HCT116 (cell line): ENCODE measurements at regions not wholly inside any gene's neighbourhood (a gene's known extent, or its start where the extent isn't known, plus 50 kb on each side); places are given as distances from the start of the nearest gene placed in this dataset.

ENCODE experiments used
- ATAC-seq: fragments of 200-7000 bp; cut with Tn5 transposase; 2 replicates; pipeline ENCODE4 v1.9.1; 2020; ENCODE audit warnings: mild to moderate bottlenecking, moderate library complexity
- BruUV-seq: library from RNA; stranded (reverse); fragments of 400-500 nt; replicated peaks from 2 replicates; lab custom pipeline; 2021; lab: Mats Ljungman, UMichigan
- CTCF ChIA-PET: fragments of 300-600 bp; sonication (Branson Sonifier 250); formaldehyde crosslinking; loops from one replicate; lab custom pipeline; 2021; ENCODE audit warnings: antibody characterized with exemption; lab: Charles Lee
- POLR2A ChIA-PET: fragments of 300-600, 350-600 bp; sonication (Branson Sonifier 250); formaldehyde crosslinking; loops from one replicate; lab custom pipeline; 2021; ENCODE audit warnings: antibody characterized with exemption; lab: Charles Lee
- RAD21 ChIA-PET, 2 experiments: fragments of 300-600 bp; sonication (Branson Sonifier 250); formaldehyde crosslinking; loops; one replicate each; lab custom pipeline; 2023; ENCODE audit warnings: low total read pairs in 2 of 2; ENCODE audit not compliant: uncharacterized antibody in 2 of 2, unreplicated experiment in 2 of 2, low non-redundant PET in 1 of 2; lab: Charles Lee
- DNase-seq: peaks from one replicate; pipeline ENCODE4 v3.0.0-alpha.2; 2010; ENCODE audit warnings: low read depth, low spot score
- H2AFZ ChIP-seq: fragments of 200-600 bp; shearing (Covaris generic), sonication (generic); 2 replicates; pipeline ENCODE4 v1.6.1; 2017; ENCODE audit warnings: low read depth, mixed run types, mixed read lengths, antibody characterized with exemption, low read length; ENCODE audit not compliant: poor library complexity, severe bottlenecking
- H3K27ac ChIP-seq: 2 replicates; pipeline ENCODE4 v1.5.1; 2012; ENCODE audit warnings: low read depth, low read length
- H3K27me3 ChIP-seq: fragments of 200-600 bp; sonication (generic); 2 replicates; pipeline ENCODE4 v1.6.1; 2016; ENCODE audit warnings: mixed run types, low read length, mixed read lengths; ENCODE audit not compliant: insufficient read depth
- H3K36me3 ChIP-seq, 2 experiments: fragments of 200-500 bp in 1 of 2; fragments of 200-600 bp in 1 of 2; sonication (Bioruptor generic) in 1 of 2; sonication (generic) in 1 of 2; 2 replicates each; pipeline versions ENCODE4 v1.5.1 to v1.6.1; 2014 to 2016; ENCODE audit warnings: low read length in 2 of 2, inconsistent platforms in 1 of 2, mixed read lengths in 1 of 2, mixed run types in 1 of 2; ENCODE audit not compliant: insufficient read depth in 2 of 2, control insufficient read depth in 1 of 2
- H3K4me1 ChIP-seq, 2 experiments: fragments of 200-600 bp in 1 of 2; sonication (generic) in 1 of 2; 2 replicates each; pipeline versions ENCODE4 v1.5.1 to v1.6.1; 2012 to 2017; ENCODE audit warnings: low read length in 2 of 2, inconsistent platforms in 1 of 2, mild to moderate bottlenecking in 1 of 2, mixed read lengths in 1 of 2, mixed run types in 1 of 2, moderate library complexity in 1 of 2; ENCODE audit not compliant: insufficient read depth in 2 of 2, control insufficient read depth in 1 of 2
- H3K4me2 ChIP-seq: fragments of 200-600 bp; sonication (generic); 2 replicates; pipeline ENCODE4 v1.6.1; 2017; ENCODE audit warnings: mixed run types, low read length, mixed read lengths
- H3K4me3 ChIP-seq, 2 experiments: fragments of 200-600 bp in 1 of 2; sonication (generic) in 1 of 2; replicated peaks in 1 of 2; 2 replicates each; pipeline ENCODE4 v1.5.1; 2011 to 2016; ENCODE audit warnings: low read length in 2 of 2, control low read depth in 1 of 2, low read depth in 1 of 2, mild to moderate bottlenecking in 1 of 2, mixed read lengths in 1 of 2, mixed run types in 1 of 2
- H3K79me2 ChIP-seq: fragments of 200-600 bp; sonication (generic); 2 replicates; pipeline ENCODE4 v1.6.1; 2017; ENCODE audit warnings: mild to moderate bottlenecking, mixed run types, low read length, moderate library complexity, mixed read lengths; ENCODE audit not compliant: insufficient read depth
- H3K9ac ChIP-seq: fragments of 200-600 bp; sonication (generic); 2 replicates; pipeline ENCODE4 v1.6.1; 2016; ENCODE audit warnings: low read length, mixed read lengths
- H3K9me2 ChIP-seq: fragments of 200-600 bp; sonication (generic), shearing (Covaris generic); 2 replicates; pipeline ENCODE4 v1.6.1; 2017; ENCODE audit warnings: mixed run types, mild to moderate bottlenecking, moderate library complexity; ENCODE audit not compliant: insufficient read depth
- H3K9me3 ChIP-seq, 2 experiments: fragments of 200-500 bp in 1 of 2; fragments of 200-600 bp in 1 of 2; sonication (Bioruptor generic) in 1 of 2; sonication (generic) in 1 of 2; 2 replicates each; pipeline ENCODE4 v1.6.1; 2014 to 2017; ENCODE audit warnings: low read length in 2 of 2, mixed read lengths in 2 of 2, inconsistent platforms in 1 of 2, low read depth in 1 of 2, mild to moderate bottlenecking in 1 of 2, mixed run types in 1 of 2, moderate library complexity in 1 of 2; ENCODE audit not compliant: control insufficient read depth in 1 of 2, insufficient read depth in 1 of 2
- H4K20me1 ChIP-seq: fragments of 200-600 bp; sonication (generic), shearing (Covaris generic); 2 replicates; pipeline ENCODE4 v1.6.1; 2017; ENCODE audit warnings: mixed run types, mild to moderate bottlenecking, moderate library complexity; ENCODE audit not compliant: insufficient read depth
- ATF3 ChIP-seq: IDR thresholded peaks from 2 replicates; pipeline ENCODE4 v1.6.1; 2012
- CBX3 ChIP-seq: IDR thresholded peaks from 2 replicates; pipeline ENCODE4 v1.6.1; 2012; ENCODE audit warnings: low read depth
- CEBPB ChIP-seq: IDR thresholded peaks from 2 replicates; pipeline ENCODE4 v1.6.1; 2012; ENCODE audit warnings: low read depth
- CTCF ChIP-seq, 3 experiments: fragments of 200-600 bp in 1 of 3; sonication (generic) in 1 of 3; IDR thresholded peaks in 2 of 3; conservative IDR thresholded peaks in 1 of 3; 2 replicates each; pipeline ENCODE4 v1.5.1; 2012 to 2017; ENCODE audit warnings: low read depth in 2 of 3, low read length in 2 of 3, antibody characterized with exemption in 1 of 3, borderline replicate concordance in 1 of 3, control low read depth in 1 of 3, mild to moderate bottlenecking in 1 of 3, mixed read lengths in 1 of 3, mixed run types in 1 of 3, moderate library complexity in 1 of 3; ENCODE audit not compliant: insufficient read depth in 1 of 3
- EGR1 ChIP-seq: IDR thresholded peaks from 2 replicates; pipeline ENCODE4 v1.6.1; 2012; ENCODE audit warnings: low read depth
- ELF1 ChIP-seq: IDR thresholded peaks from 2 replicates; pipeline ENCODE4 v1.6.1; 2012; ENCODE audit warnings: low read depth, borderline replicate concordance
- EZH2 ChIP-seq: fragments of 200-600 bp; sonication (generic); IDR thresholded peaks from 2 replicates; pipeline ENCODE4 v1.6.1; 2017; ENCODE audit warnings: antibody characterized with exemption, mixed run types
- EZH2phosphoT487 ChIP-seq: fragments of 200-600 bp; IDR thresholded peaks from 2 replicates; pipeline ENCODE4 v1.6.1; 2018; ENCODE audit warnings: antibody characterized with exemption, borderline replicate concordance
- FOSL1 ChIP-seq: IDR thresholded peaks from 2 replicates; pipeline ENCODE4 v1.6.1; 2012; ENCODE audit warnings: low read depth
- JUND ChIP-seq: IDR thresholded peaks from 2 replicates; pipeline ENCODE4 v1.6.1; 2012
- POLR2A ChIP-seq: IDR thresholded peaks from 2 replicates; pipeline ENCODE4 v1.7.0; 2011; ENCODE audit warnings: borderline replicate concordance; ENCODE audit not compliant: insufficient read depth, insufficient read length; ENCODE audit errors: extremely low read depth
- RAD21 ChIP-seq: IDR thresholded peaks from 2 replicates; pipeline ENCODE4 v1.6.1; 2012; ENCODE audit warnings: low read depth, mild to moderate bottlenecking
- SIN3A ChIP-seq: IDR thresholded peaks from 2 replicates; pipeline ENCODE4 v1.6.1; 2012; ENCODE audit warnings: low read depth
- SP1 ChIP-seq: IDR thresholded peaks from 2 replicates; pipeline ENCODE4 v1.6.1; 2012; ENCODE audit warnings: low read depth
- TCF7L2 ChIP-seq: IDR thresholded peaks from 2 replicates; pipeline ENCODE4 v1.7.0; 2011; ENCODE audit warnings: borderline replicate concordance, inconsistent platforms; ENCODE audit not compliant: insufficient read depth, insufficient read length; ENCODE audit errors: extremely low read depth
- ZFX ChIP-seq: fragments of 450-650 bp; IDR thresholded peaks from 2 replicates; pipeline ENCODE4 v1.6.1; 2017
- ZNF274 ChIP-seq: fragments of 200-500 bp; sonication (Bioruptor generic); IDR thresholded peaks from 2 replicates; pipeline ENCODE4 v1.6.1; 2014; ENCODE audit warnings: mild to moderate bottlenecking, low read depth, low read length, inconsistent platforms
- intact Hi-C: fragments of 100-400 bp; cut with micrococcal nuclease; formaldehyde crosslinking; loops from 2 replicates; pipeline ENCODE4 v1.10.0; 2022
- TF ChIP-seq, protein P1 (sequence below): IDR thresholded peaks from 2 replicates; pipeline ENCODE4 v1.6.1; 2012
- TF ChIP-seq, protein P2 (sequence below): IDR thresholded peaks from 2 replicates; pipeline ENCODE4 v1.6.1; 2012; ENCODE audit warnings: low read depth

- H3K9me2 ChIP-seq: no peaks in the 10 kb centered on the region
- ATAC-seq: no peak
- H3K9me3 ChIP-seq: no peaks in the 10 kb centered on the region
- intact Hi-C loops: loop anchor here (2.0 kb wide), 1 partner anchor 695 kb away; no protein-coding TSS in a partner anchor
- CTCF ChIA-PET: no interaction called here
- DNase-seq: no peak
- no peak overlapping the region for H3K27ac ChIP-seq
- no peaks in the 10 kb centered on the region for H3K36me3 ChIP-seq
- H3K4me3 ChIP-seq: no peak overlapping the region
- no peaks in the 10 kb centered on the region for H3K27me3 ChIP-seq
- no peaks in the 10 kb centered on the region for H3K4me1 ChIP-seq
- POLR2A ChIA-PET: no interaction called here
- H3K4me2 ChIP-seq: no peak overlapping the region
- H3K79me2 ChIP-seq: no peaks in the 10 kb centered on the region
- H4K20me1 ChIP-seq: no peaks in the 10 kb centered on the region
- no peak overlapping the region for H3K9ac ChIP-seq
- no TSS peak for BruUV-seq
- no peak for TF ChIP-seq TCF7L2
- TF ChIP-seq CBX3: no peak
- TF ChIP-seq CTCF (IDR thresholded peaks at IDR 0.05 in 2 of 3, conservative IDR thresholded peaks at IDR 0.05 in 1 of 3; ENCODE audit: borderline replicate concordance in 1 of 3, insufficient read depth in 1 of 3, low read depth in 2 of 3, low read length in 2 of 3): no peak
- TF ChIP-seq JUND: no peak
- TF ChIP-seq SP1: no peak
- no peak for TF ChIP-seq EGR1
- no peak for TF ChIP-seq SIN3A
- no peak for TF ChIP-seq ELF1
- no peak for TF ChIP-seq FOSL1
- TF ChIP-seq, protein P1, sequence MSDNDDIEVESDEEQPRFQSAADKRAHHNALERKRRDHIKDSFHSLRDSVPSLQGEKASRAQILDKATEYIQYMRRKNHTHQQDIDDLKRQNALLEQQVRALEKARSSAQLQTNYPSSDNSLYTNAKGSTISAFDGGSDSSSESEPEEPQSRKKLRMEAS: no peak
- no peak for TF ChIP-seq CEBPB
- no peak for TF ChIP-seq EZH2
- no peak for TF ChIP-seq ZFX
- no peak for TF ChIP-seq EZH2phosphoT487
- TF ChIP-seq, protein P2, sequence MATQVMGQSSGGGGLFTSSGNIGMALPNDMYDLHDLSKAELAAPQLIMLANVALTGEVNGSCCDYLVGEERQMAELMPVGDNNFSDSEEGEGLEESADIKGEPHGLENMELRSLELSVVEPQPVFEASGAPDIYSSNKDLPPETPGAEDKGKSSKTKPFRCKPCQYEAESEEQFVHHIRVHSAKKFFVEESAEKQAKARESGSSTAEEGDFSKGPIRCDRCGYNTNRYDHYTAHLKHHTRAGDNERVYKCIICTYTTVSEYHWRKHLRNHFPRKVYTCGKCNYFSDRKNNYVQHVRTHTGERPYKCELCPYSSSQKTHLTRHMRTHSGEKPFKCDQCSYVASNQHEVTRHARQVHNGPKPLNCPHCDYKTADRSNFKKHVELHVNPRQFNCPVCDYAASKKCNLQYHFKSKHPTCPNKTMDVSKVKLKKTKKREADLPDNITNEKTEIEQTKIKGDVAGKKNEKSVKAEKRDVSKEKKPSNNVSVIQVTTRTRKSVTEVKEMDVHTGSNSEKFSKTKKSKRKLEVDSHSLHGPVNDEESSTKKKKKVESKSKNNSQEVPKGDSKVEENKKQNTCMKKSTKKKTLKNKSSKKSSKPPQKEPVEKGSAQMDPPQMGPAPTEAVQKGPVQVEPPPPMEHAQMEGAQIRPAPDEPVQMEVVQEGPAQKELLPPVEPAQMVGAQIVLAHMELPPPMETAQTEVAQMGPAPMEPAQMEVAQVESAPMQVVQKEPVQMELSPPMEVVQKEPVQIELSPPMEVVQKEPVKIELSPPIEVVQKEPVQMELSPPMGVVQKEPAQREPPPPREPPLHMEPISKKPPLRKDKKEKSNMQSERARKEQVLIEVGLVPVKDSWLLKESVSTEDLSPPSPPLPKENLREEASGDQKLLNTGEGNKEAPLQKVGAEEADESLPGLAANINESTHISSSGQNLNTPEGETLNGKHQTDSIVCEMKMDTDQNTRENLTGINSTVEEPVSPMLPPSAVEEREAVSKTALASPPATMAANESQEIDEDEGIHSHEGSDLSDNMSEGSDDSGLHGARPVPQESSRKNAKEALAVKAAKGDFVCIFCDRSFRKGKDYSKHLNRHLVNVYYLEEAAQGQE: no peak
- TF ChIP-seq ATF3: no peak
- TF ChIP-seq POLR2A: no peak
- TF ChIP-seq ZNF274: no peak
- TF ChIP-seq RAD21: no peak
- TF ChIP-seq, all 23 proteins: peak for 0
- H2AFZ ChIP-seq: no peak overlapping the region
- RAD21 ChIA-PET: no interaction called here
These were observed 79.3 kb upstream of the ACBD5 start for GRCh38 chr10:27319752-27320431.
